ENCODE measurements at regions not wholly inside any gene's neighbourhood (a gene's known extent, or its start where the extent isn't known, plus 50 kb on each side); places are given as distances from the start of the nearest gene placed in this dataset.
A peak's percentile ranks its signal among the peaks of the same experiment; 100 is the strongest.

DNA sequence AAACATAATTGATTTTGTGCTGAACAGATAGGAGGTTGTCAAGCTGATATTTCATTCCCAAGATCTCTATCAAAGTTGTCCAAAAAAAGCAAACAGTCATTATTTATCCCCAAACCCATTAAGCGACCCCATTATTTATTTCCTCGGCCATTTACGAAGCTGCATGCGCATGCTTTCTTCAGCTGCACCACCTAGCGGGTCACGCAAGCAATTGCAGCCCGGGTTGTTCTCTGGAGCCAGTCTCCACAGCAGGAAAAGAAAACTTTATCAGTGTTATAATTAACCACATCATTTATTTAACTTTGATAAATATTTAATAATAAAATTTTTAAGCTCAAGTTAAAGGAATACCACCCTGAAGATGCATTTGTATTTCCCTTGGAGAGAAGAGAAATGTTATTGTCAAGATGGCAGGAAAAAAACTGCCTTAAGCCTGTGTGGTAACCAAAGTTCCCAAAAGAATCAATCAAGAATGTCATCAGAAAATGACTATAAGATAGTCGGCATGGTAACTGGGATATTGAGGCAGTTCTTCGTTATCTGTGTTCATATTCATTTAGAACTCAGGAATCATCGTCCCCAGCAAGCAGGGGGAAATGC lies 304.7 kb downstream of the FBXO15 start:
- TF ChIP-seq, protein P1, sequence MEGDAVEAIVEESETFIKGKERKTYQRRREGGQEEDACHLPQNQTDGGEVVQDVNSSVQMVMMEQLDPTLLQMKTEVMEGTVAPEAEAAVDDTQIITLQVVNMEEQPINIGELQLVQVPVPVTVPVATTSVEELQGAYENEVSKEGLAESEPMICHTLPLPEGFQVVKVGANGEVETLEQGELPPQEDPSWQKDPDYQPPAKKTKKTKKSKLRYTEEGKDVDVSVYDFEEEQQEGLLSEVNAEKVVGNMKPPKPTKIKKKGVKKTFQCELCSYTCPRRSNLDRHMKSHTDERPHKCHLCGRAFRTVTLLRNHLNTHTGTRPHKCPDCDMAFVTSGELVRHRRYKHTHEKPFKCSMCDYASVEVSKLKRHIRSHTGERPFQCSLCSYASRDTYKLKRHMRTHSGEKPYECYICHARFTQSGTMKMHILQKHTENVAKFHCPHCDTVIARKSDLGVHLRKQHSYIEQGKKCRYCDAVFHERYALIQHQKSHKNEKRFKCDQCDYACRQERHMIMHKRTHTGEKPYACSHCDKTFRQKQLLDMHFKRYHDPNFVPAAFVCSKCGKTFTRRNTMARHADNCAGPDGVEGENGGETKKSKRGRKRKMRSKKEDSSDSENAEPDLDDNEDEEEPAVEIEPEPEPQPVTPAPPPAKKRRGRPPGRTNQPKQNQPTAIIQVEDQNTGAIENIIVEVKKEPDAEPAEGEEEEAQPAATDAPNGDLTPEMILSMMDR (IDR thresholded peaks at IDR 0.05), result peak in 3 of 4 experiments; percentile 43 to 84 (median 62)
- TF ChIP-seq POLR2A (IDR thresholded peaks at IDR 0.05), result no peak
- no peak for TF ChIP-seq POLR2AphosphoS5 (IDR thresholded peaks at IDR 0.05)
